ENCODE measurements at regions not wholly inside any gene's neighbourhood (a gene's known extent, or its start where the extent isn't known, plus 50 kb on each side); places are given as distances from the start of the nearest gene placed in this dataset.

GRCh38 chr4:77349796-77350195, 192.8 kb downstream of the CCNG2 start:
- no peak overlapping the region for H3K4me3 Mint-ChIP-seq
- no peaks in the 10 kb centered on the region for H4K20me1 ChIP-seq (ENCODE audit: control insufficient read depth, insufficient read depth, insufficient read length)
- no peak overlapping the region for H2BK15ac ChIP-seq (ENCODE audit: low read depth, low read length)
- H3K4ac ChIP-seq (ENCODE audit: low read depth, low read length), result no peak overlapping the region
- no peak overlapping the region for H2BK12ac ChIP-seq (ENCODE audit: insufficient read length, low read depth, low read length)
- no peak overlapping the region for H3K27ac Mint-ChIP-seq
- H2AK5ac ChIP-seq (ENCODE audit: insufficient read length, low read length), result no peak overlapping the region
- TF ChIP-seq, protein P1, sequence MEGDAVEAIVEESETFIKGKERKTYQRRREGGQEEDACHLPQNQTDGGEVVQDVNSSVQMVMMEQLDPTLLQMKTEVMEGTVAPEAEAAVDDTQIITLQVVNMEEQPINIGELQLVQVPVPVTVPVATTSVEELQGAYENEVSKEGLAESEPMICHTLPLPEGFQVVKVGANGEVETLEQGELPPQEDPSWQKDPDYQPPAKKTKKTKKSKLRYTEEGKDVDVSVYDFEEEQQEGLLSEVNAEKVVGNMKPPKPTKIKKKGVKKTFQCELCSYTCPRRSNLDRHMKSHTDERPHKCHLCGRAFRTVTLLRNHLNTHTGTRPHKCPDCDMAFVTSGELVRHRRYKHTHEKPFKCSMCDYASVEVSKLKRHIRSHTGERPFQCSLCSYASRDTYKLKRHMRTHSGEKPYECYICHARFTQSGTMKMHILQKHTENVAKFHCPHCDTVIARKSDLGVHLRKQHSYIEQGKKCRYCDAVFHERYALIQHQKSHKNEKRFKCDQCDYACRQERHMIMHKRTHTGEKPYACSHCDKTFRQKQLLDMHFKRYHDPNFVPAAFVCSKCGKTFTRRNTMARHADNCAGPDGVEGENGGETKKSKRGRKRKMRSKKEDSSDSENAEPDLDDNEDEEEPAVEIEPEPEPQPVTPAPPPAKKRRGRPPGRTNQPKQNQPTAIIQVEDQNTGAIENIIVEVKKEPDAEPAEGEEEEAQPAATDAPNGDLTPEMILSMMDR (conservative IDR thresholded peaks at IDR 0.05), result no peak
- DNase-seq, result no peak
- no peak overlapping the region for H3K9ac ChIP-seq (ENCODE audit: extremely low read depth, insufficient read length, low read length)
- no peaks in the 10 kb centered on the region for H3K9me3 ChIP-seq (ENCODE audit: control insufficient read depth, low read depth, low read length)
- H3T11ph ChIP-seq (ENCODE audit: low read length), result no peak overlapping the region
- H3K14ac ChIP-seq (ENCODE audit: insufficient read depth, low read length), result no peak overlapping the region
- H3K27me3 Mint-ChIP-seq (ENCODE audit: low read depth), result peaks cover 11% of the 10 kb centered on the region
- H3K4me1 ChIP-seq (ENCODE audit: insufficient read depth, low read length), result peaks cover 2% of the 10 kb centered on the region; the same call in 1 of the 2 replicates
- H4K8ac ChIP-seq (replicated peaks; ENCODE audit: insufficient read length, low read depth, low read length), result no peak overlapping the region
- no peaks in the 10 kb centered on the region for H3K23me2 ChIP-seq (ENCODE audit: insufficient read length, low read depth, low read length, poor library complexity, severe bottlenecking)
- no peaks in the 10 kb centered on the region for H3K9me3 Mint-ChIP-seq
- no peak overlapping the region for H3K23ac ChIP-seq (ENCODE audit: insufficient read length, low read depth, low read length)
- no peaks in the 10 kb centered on the region for H3K27me3 ChIP-seq (ENCODE audit: insufficient read depth, low read length)
- H3K56ac ChIP-seq (ENCODE audit: insufficient read length, low read depth, low read length), result no peak overlapping the region
- H3K79me2 ChIP-seq (ENCODE audit: insufficient read depth, low read length), result no peaks in the 10 kb centered on the region
- no peak overlapping the region for H3K18ac ChIP-seq (ENCODE audit: insufficient read length, low read depth, low read length)
- H3K4me2 ChIP-seq (ENCODE audit: insufficient read depth, insufficient read length, low read length), result no peak overlapping the region
- H2BK120ac ChIP-seq (ENCODE audit: low read depth, low read length, poor library complexity, severe bottlenecking), result no peak overlapping the region
- no peak overlapping the region for H4K91ac ChIP-seq (ENCODE audit: insufficient read length, low read depth, low read length)
- no peak overlapping the region for H4K5ac ChIP-seq (ENCODE audit: insufficient read length, low read depth, low read length)
- H2BK5ac ChIP-seq (ENCODE audit: insufficient read length, low read length), result no peak overlapping the region
- H3K27ac ChIP-seq (ENCODE audit: insufficient read length, low read depth, low read length), result no peak overlapping the region
- H3K4me1 Mint-ChIP-seq, result peaks cover 7% of the 10 kb centered on the region in 2 experiments
- H2AFZ ChIP-seq (ENCODE audit: low read length), result no peak overlapping the region
- no peaks in the 10 kb centered on the region for H3K79me1 ChIP-seq (ENCODE audit: insufficient read depth, low read depth, low read length, poor library complexity, severe bottlenecking)
- no CpG with 5 or more reads among the region's 1 CpG for WGBS (ENCODE audit: extremely low coverage, insufficient read length, low lambda C conversion rate)
- H3K36me3 Mint-ChIP-seq (ENCODE audit: insufficient read depth in 1 of 3, low read depth in 3 of 3), result no peaks in the 10 kb centered on the region
- no peak overlapping the region for H2BK20ac ChIP-seq (ENCODE audit: low read depth, low read length, poor library complexity, severe bottlenecking)
